Peyer's patch (tissue), 4 donors: ENCODE measurements at regions not wholly inside any gene's neighbourhood (a gene's known extent, or its start where the extent isn't known, plus 50 kb on each side); places are given as distances from the start of the nearest gene placed in this dataset.

ENCODE experiments used
- POLR2A ChIP-seq, 2 donors: fragments of 450-650 bp; IDR thresholded peaks; one replicate each; pipeline ENCODE4 v1.5.1; 2017; ENCODE audit warnings: antibody characterized with exemption in 2 of 2, mild to moderate bottlenecking in 2 of 2, moderate library complexity in 2 of 2
- TF ChIP-seq, protein P1 (sequence below), 6 experiments: fragments of 450-650 bp in 4 of 6; fragments of 200-600 bp in 2 of 6; sonication (generic) in 1 of 6; IDR thresholded peaks; one replicate each; pipeline ENCODE4 v1.5.1; 2017 to 2019; ENCODE audit warnings: antibody characterized with exemption in 6 of 6, mild to moderate bottlenecking in 3 of 6, moderate library complexity in 1 of 6

DNA sequence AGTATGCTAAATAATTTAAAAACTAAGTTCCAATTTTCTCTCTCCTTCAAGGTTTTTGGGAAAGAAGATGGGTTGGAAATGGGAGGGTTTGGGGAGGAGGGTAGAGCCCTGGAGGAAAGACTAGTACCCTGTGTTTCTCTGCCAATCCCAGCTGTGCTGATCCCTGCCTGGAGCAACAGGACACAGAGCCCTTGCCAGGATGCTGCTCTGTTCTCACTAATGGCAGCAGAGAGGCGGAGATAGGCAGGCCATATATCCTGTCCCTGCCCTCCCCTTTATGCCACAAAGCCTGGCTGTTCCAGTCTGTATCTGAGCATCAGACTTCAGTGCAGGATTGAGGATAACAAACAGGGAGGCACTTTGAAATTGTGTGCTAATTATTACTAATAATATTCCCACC lies 99.0 kb downstream of the C12orf75 start:
- TF ChIP-seq, protein P1, sequence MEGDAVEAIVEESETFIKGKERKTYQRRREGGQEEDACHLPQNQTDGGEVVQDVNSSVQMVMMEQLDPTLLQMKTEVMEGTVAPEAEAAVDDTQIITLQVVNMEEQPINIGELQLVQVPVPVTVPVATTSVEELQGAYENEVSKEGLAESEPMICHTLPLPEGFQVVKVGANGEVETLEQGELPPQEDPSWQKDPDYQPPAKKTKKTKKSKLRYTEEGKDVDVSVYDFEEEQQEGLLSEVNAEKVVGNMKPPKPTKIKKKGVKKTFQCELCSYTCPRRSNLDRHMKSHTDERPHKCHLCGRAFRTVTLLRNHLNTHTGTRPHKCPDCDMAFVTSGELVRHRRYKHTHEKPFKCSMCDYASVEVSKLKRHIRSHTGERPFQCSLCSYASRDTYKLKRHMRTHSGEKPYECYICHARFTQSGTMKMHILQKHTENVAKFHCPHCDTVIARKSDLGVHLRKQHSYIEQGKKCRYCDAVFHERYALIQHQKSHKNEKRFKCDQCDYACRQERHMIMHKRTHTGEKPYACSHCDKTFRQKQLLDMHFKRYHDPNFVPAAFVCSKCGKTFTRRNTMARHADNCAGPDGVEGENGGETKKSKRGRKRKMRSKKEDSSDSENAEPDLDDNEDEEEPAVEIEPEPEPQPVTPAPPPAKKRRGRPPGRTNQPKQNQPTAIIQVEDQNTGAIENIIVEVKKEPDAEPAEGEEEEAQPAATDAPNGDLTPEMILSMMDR (IDR thresholded peaks at IDR 0.05) = no peak
- TF ChIP-seq POLR2A (IDR thresholded peaks at IDR 0.05) = no peak
